ENCODE measurements at regions not wholly inside any gene's neighbourhood (a gene's known extent, or its start where the extent isn't known, plus 50 kb on each side); places are given as distances from the start of the nearest gene placed in this dataset.
"Not testable (repeated sequence)": the region's sequence is repeated elsewhere in the genome, so short reads cannot be mapped to it uniquely, and the experiment has no call there.

DNA sequence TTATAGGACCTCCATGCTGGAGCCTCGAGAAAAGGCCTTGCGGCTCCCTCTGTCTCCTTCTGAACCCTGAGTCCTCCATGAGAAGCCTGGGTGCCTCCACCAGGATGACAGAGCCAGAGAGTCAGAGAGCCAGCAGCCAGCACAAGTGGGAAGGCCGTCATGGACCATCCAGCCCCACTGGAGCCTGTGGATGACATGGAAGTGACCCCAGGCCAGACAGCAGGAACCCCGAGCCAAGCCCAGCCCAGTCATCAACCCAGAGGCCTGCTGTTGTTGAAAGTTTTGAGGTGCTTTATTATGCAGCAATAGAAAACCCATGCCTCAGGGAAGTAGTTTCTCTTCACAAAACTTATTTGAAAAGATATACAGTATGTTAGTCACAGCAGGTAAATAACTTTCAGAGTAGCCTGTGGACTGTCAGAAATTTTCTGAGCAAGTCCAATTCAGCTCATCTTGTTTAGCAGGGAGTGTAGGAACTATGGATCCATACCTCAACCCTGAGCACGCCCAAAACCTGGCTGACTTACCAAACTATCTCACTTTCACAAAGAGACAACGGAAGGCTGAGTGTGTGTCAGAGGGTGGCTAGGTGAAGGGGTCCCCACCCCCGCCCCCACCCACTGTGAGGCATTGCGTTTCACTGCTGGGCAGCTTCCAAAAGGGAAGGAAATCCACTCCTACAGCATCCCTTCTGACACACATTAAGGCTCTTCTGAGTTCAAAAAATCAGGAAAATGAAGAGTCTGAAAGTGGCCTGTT is 79.9 kb upstream of the NDUFV2 start (continued):
- TF ChIP-seq, protein P1, sequence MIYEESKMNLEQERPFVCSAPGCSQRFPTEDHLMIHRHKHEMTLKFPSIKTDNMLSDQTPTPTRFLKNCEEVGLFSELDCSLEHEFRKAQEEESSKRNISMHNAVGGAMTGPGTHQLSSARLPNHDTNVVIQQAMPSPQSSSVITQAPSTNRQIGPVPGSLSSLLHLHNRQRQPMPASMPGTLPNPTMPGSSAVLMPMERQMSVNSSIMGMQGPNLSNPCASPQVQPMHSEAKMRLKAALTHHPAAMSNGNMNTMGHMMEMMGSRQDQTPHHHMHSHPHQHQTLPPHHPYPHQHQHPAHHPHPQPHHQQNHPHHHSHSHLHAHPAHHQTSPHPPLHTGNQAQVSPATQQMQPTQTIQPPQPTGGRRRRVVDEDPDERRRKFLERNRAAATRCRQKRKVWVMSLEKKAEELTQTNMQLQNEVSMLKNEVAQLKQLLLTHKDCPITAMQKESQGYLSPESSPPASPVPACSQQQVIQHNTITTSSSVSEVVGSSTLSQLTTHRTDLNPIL (CRISPR knock-in tag; IDR thresholded peaks at IDR 0.05; ENCODE audit: low read depth), result no peak
- no peak for TF ChIP-seq GLIS3 (CRISPR knock-in tag; IDR thresholded peaks at IDR 0.05)
- no peak for TF ChIP-seq ZFP3 (CRISPR knock-in tag; IDR thresholded peaks at IDR 0.05)

DNA sequence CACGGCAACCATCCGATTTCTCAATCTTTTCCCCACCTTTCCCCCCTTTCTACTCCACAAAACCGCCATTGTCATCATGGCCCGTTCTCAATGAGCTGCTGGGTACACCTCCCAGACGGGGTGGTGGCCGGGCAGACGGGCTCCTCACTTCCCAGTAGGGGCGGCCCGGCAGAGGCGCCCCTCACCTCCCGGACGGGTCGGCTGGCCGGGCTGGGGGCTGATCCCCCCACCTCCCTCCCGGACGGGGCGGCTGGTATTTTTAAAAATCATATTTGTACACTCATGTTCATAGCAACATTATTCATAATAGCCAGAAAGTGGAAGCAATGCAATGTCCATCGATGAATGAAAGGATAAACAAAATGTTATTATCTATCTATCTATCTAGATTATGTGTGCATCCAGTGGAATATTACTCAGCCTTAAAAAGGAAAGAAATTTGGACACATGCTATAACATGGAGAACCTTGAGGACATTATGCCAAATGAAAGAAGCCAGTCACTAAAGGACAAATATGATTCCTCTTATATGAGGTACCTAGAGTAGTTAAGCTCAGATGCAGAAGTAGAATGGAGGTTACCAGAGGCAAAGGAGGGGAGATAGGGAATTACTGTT is 78.4 kb upstream of the NDUFV2 start:
- ATAC-seq, result not testable (repeated sequence)

DNA sequence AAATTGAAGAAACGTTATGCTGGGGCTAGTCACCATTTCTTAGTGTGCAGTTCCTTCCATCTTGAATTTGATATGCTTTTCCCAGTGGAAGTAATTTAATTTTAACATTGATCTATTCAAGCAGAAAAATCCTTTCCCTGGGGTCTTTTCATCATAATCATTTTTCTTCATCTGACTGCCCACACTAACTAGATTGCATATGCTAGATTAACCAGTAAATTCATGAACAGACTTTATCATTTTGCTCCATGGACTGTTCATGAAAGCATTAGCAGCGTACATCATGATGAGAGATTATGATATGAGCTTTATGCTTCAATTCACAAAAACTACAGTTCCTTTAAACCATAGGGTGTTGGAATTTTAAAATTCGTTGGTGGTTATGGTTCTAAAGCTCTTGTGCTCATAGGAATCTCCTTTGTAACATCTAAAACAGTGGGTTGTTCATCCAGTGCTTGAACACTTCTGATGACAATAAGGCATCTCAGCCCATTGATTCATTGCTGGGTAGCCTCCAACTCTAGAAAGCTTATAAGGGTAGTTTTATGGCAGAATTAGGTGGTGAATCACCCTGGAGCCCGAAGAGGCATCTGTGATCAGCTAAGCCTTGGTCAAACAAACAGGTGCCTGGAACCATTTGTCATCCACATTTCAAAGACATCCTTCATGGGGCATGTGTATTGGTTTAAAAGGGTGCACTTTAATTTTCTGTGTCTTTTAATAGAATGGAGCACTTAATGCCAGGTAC is 77.2 kb upstream of the NDUFV2 start:
- ATAC-seq, result peak; percentile 71
- TF ChIP-seq ZFP3 (CRISPR knock-in tag; IDR thresholded peaks at IDR 0.05) (no peak), ZNF565 (CRISPR knock-in tag; conservative IDR thresholded peaks at IDR 0.05; ENCODE audit: low read depth) (no peak), ZNF70 (CRISPR knock-in tag; IDR thresholded peaks at IDR 0.05) (no peak), ZFP30 (CRISPR knock-in tag; IDR thresholded peaks at IDR 0.05) (no peak), BACH2 (CRISPR knock-in tag; IDR thresholded peaks at IDR 0.05; ENCODE audit: borderline replicate concordance) (no peak), ESRRG (CRISPR knock-in tag; IDR thresholded peaks at IDR 0.05) (no peak), TCF4 (CRISPR knock-in tag; IDR thresholded peaks at IDR 0.05; ENCODE audit: borderline replicate concordance) (no peak), SNAI2 (CRISPR knock-in tag; IDR thresholded peaks at IDR 0.05) (no peak), ZC3H10 (CRISPR knock-in tag; IDR thresholded peaks at IDR 0.05) (no peak), TOX (CRISPR knock-in tag; IDR thresholded peaks at IDR 0.05; ENCODE audit: borderline replicate concordance) (no peak)
- TF ChIP-seq, protein P2, sequence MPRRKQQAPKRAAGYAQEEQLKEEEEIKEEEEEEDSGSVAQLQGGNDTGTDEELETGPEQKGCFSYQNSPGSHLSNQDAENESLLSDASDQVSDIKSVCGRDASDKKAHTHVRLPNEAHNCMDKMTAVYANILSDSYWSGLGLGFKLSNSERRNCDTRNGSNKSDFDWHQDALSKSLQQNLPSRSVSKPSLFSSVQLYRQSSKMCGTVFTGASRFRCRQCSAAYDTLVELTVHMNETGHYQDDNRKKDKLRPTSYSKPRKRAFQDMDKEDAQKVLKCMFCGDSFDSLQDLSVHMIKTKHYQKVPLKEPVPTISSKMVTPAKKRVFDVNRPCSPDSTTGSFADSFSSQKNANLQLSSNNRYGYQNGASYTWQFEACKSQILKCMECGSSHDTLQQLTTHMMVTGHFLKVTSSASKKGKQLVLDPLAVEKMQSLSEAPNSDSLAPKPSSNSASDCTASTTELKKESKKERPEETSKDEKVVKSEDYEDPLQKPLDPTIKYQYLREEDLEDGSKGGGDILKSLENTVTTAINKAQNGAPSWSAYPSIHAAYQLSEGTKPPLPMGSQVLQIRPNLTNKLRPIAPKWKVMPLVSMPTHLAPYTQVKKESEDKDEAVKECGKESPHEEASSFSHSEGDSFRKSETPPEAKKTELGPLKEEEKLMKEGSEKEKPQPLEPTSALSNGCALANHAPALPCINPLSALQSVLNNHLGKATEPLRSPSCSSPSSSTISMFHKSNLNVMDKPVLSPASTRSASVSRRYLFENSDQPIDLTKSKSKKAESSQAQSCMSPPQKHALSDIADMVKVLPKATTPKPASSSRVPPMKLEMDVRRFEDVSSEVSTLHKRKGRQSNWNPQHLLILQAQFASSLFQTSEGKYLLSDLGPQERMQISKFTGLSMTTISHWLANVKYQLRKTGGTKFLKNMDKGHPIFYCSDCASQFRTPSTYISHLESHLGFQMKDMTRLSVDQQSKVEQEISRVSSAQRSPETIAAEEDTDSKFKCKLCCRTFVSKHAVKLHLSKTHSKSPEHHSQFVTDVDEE (CRISPR knock-in tag; IDR thresholded peaks at IDR 0.05), result no peak
- TF ChIP-seq, protein P3, sequence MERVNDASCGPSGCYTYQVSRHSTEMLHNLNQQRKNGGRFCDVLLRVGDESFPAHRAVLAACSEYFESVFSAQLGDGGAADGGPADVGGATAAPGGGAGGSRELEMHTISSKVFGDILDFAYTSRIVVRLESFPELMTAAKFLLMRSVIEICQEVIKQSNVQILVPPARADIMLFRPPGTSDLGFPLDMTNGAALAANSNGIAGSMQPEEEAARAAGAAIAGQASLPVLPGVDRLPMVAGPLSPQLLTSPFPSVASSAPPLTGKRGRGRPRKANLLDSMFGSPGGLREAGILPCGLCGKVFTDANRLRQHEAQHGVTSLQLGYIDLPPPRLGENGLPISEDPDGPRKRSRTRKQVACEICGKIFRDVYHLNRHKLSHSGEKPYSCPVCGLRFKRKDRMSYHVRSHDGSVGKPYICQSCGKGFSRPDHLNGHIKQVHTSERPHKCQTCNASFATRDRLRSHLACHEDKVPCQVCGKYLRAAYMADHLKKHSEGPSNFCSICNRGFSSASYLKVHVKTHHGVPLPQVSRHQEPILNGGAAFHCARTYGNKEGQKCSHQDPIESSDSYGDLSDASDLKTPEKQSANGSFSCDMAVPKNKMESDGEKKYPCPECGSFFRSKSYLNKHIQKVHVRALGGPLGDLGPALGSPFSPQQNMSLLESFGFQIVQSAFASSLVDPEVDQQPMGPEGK (CRISPR knock-in tag; IDR thresholded peaks at IDR 0.05; ENCODE audit: borderline replicate concordance), result no peak
- TF ChIP-seq, protein P4, sequence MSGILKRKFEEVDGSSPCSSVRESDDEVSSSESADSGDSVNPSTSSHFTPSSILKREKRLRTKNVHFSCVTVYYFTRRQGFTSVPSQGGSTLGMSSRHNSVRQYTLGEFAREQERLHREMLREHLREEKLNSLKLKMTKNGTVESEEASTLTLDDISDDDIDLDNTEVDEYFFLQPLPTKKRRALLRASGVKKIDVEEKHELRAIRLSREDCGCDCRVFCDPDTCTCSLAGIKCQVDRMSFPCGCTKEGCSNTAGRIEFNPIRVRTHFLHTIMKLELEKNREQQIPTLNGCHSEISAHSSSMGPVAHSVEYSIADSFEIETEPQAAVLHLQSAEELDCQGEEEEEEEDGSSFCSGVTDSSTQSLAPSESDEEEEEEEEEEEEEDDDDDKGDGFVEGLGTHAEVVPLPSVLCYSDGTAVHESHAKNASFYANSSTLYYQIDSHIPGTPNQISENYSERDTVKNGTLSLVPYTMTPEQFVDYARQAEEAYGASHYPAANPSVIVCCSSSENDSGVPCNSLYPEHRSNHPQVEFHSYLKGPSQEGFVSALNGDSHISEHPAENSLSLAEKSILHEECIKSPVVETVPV (CRISPR knock-in tag; IDR thresholded peaks at IDR 0.05), result no peak
- TF ChIP-seq, protein P1 (CRISPR knock-in tag; IDR thresholded peaks at IDR 0.05; ENCODE audit: low read depth), result no peak

DNA sequence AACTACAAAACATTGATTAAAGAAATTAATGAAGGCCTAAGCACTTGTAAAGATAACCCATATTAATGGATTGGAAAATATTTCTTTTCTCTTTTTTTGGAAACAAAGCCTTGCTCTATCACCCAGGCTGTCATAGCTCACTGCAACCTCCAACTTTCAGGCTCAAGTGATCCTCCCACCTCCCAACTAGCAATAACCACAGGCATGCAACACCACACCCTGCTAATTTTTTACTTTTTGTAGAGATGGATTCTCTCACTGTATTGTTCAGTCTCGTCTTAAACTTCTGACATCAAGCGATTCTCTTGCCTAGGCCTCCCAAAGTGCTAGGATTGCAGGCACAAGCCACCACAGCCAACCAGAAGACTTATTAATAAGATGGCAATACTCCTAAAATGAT is 73.4 kb upstream of the NDUFV2 start:
- TF ChIP-seq, protein P5, sequence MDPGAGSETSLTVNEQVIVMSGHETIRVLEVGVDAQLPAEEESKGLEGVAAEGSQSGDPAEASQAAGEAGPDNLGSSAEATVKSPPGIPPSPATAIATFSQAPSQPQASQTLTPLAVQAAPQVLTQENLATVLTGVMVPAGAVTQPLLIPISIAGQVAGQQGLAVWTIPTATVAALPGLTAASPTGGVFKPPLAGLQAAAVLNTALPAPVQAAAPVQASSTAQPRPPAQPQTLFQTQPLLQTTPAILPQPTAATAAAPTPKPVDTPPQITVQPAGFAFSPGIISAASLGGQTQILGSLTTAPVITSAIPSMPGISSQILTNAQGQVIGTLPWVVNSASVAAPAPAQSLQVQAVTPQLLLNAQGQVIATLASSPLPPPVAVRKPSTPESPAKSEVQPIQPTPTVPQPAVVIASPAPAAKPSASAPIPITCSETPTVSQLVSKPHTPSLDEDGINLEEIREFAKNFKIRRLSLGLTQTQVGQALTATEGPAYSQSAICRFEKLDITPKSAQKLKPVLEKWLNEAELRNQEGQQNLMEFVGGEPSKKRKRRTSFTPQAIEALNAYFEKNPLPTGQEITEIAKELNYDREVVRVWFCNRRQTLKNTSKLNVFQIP (CRISPR knock-in tag; IDR thresholded peaks at IDR 0.05; ENCODE audit: borderline replicate concordance, low read depth), result no peak
- TF ChIP-seq ESRRG (CRISPR knock-in tag; IDR thresholded peaks at IDR 0.05), result no peak
- no peak for TF ChIP-seq OSR1 (CRISPR knock-in tag; IDR thresholded peaks at IDR 0.05)
- no peak for TF ChIP-seq BACH2 (CRISPR knock-in tag; IDR thresholded peaks at IDR 0.05; ENCODE audit: borderline replicate concordance)
- TF ChIP-seq, protein P3 (CRISPR knock-in tag; IDR thresholded peaks at IDR 0.05; ENCODE audit: borderline replicate concordance), result no peak
- TF ChIP-seq ARNTL (CRISPR knock-in tag; IDR thresholded peaks at IDR 0.05; ENCODE audit: borderline replicate concordance, low read depth), result no peak
- TF ChIP-seq TCF4 (CRISPR knock-in tag; IDR thresholded peaks at IDR 0.05; ENCODE audit: borderline replicate concordance), result no peak
- ATAC-seq, result no peak

Measured in SK-N-SH treated with all-trans-retinoic acid at 6 μM for 48 hours (cell line).